GM12892 (cell line): ENCODE measurements at regions not wholly inside any gene's neighbourhood (a gene's known extent, or its start where the extent isn't known, plus 50 kb on each side); places are given as distances from the start of the nearest gene placed in this dataset.

Source experiments
- POLR2A ChIP-seq: IDR thresholded peaks from 2 replicates; pipeline ENCODE4 v1.6.1; 2011; ENCODE audit warnings: low read depth, low read length, control low read depth
- POLR2AphosphoS5 ChIP-seq: IDR thresholded peaks from 2 replicates; pipeline ENCODE4 v1.6.1; 2011; ENCODE audit warnings: low read depth, low read length, control low read depth

DNA sequence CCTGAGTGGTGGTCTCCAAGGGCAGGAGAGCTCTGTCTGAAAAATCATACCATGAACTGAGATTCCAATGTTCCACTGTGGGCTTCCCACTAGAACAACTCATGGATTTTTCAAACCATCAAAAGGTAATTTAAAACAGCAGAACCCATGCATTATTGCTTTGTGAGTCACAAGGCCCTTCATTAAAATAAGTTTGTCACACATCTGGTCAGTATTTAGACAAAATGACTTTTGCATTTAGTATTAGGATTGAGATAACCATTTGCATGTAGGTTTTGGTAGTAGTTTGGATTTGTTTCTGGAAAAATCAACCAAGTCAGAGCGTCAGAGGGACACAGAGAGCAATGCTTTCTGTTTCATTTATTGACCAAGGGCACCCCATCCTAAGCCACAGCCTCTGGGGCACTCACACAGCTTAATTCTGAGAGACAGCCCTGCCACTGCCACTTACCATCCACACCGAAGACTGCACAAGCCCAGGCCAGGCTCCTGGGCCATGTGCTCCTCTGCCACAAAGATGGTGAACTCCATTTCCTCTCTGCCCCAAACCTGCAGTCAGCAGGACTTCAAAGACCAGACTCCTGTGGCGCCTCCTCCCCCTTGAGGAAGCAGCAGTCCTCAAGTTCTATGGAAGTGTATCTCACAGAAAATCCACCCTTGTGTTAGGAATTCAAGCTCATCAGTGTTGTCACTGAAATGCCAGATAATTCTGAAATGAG lies 132.6 kb upstream of the DUSP10 start:
- TF ChIP-seq POLR2A (no peak), POLR2AphosphoS5 (no peak)
